Stimulated activated CD4-positive, alpha-beta T cell treated with anti-CD3 and anti-CD28 coated beads, Interleukin-1b, Interleukin-23, amount 100 ng/mL, for 24 hours (primary cell): ENCODE measurements at regions not wholly inside any gene's neighbourhood (a gene's known extent, or its start where the extent isn't known, plus 50 kb on each side); places are given as distances from the start of the nearest gene placed in this dataset.

Experiments used
- DNase-seq, 4 experiments: peaks; one replicate each; pipeline ENCODE4 v3.0.0-alpha.2; 2020; ENCODE audit warnings: low read depth in 4 of 4, low spot score in 1 of 4

GRCh38 chr6:43951756-43952675 lies 175.2 kb downstream of the MRPL14 start:
- DNase-seq = no peak

GRCh38 chr6:43951063-43951755 lies 176.0 kb downstream of the MRPL14 start:
- peak in 1 of 4 experiments; percentile 5 for DNase-seq

DNA sequence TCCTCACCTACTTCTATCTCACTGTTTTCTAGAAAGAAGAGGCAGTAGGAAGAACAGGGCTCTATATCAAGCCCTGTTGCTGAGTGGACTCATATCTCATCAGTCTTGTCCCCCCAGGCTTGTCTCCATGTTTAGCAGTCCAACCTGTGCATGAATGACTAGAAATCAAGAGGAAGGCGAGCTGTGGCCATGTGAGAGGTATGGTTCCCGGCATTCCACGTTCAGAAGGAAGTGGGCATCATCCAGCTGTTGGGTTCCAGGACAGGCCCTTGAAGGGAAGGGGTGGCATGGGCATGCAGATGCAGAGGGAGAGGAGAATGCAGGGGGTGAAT lies 176.6 kb downstream of the MRPL14 start:
- no peak for DNase-seq

DNA sequence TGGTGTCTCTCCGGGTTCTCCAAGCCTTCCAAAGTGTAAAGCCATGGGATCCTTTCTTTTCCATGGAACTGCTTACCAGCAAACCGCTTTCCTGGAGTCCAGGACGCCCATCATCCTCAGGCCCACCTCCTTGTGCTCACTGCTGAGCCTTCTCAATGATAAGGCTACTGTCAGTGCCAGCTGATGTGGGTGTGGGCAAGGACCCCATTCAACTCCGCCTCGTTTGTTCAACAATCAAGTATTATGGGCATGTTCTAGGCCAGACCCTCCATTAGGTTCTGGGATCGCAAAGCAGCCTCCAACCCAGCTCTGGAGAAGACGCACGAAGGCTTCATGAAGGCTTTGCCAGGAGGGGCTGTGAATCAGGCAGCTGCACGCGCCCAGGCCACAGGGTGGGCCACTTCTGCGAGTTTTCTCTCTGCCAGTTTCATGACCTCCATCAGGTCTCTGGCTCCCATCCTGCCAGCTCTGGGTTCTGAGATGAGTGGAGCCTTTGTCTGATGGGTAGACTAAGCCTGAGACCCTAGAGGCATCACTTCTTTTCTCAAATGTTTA lies 177.1 kb downstream of the MRPL14 start:
- DNase-seq = no peak

DNA sequence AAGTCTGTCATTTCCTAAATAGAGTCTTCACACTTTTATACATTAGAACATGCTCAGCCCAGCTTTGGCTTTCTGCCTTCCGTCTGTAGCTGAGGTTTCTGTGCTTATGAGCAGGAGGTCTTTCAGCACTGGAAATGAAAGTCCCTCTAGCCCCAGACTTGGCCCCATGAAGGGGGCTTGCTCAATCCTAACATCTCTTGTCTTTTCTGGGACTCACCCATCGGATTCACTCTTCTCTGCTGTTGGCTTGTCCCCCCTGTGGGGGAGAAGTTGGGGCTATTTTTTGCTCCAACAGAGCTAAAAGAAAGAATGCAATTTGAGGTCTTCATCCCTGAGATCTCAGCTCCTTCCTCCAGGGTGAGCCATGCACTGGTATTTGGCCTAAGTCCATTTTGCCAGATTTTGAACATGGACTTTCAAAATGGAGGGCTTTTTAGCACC lies 177.7 kb downstream of the MRPL14 start:
- DNase-seq = no peak

- no peak for DNase-seq
Observed at GRCh38 chr6:43948527-43949485, 178.4 kb downstream of the MRPL14 start.

DNA sequence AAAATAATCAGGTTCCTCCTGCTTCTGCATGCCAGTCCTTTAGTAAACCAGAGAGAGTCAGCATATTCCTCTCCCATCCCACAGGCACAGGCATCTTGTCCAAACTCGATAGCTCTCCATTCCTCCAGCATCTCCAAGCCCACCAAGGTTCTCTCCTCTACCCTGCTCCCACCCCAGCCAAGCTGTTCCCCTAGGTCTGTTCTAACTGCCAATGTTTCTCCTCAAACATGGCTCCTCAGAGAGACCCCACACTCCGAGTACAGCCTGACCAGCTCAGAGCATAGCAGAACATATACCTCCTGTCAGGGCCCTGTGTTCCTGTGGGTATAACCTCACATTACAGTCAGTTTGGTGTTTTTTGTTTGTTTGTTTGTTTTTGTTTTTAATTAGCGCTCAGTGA lies 177.8 kb downstream of the VEGFA start:
- DNase-seq = no peak

GRCh38 chr6:43946641-43947363 lies 176.8 kb downstream of the VEGFA start:
- DNase-seq = no peak

- DNase-seq = no peak
Observed at GRCh38 chr6:43945768-43946080, 175.7 kb downstream of the VEGFA start.

DNA sequence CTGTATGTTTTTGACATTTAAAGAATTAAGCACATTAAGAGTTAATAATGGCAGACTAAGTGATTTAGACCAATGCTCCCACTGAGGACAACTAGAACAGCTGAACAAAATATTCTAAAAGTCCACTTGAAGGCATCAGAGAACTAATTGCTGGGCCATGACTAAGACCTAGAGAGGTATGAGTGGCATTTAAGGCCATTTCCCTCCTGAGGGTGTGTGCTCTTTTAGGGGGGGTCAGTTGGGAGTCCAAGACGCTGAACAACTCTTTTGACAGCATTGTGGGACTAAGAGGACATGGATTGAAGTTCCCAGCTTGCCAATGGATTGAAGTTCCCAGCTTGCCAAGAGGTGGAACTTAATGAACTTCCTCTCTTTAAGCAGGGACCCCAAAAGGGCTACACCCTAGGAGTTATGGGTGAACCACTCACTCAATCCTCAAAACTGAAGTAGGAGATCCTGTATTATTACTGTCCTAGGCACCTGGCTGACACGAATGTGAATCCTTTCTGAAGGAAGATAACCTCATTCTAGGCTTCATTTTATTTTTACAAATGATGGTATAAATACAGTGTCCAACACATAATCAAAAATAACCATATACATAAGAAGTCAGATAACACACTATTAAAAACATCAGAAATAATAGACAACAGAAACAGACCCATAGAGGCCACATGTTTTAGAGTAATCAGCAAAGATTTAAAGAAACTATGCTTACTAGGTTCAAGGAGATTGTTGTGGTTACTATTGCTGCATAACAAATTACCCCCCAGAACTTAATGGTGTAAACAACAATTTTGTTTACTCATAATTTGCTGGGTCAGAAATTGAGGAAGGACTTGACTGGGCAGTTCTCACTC lies 175.1 kb downstream of the VEGFA start:
- no peak for DNase-seq

DNA sequence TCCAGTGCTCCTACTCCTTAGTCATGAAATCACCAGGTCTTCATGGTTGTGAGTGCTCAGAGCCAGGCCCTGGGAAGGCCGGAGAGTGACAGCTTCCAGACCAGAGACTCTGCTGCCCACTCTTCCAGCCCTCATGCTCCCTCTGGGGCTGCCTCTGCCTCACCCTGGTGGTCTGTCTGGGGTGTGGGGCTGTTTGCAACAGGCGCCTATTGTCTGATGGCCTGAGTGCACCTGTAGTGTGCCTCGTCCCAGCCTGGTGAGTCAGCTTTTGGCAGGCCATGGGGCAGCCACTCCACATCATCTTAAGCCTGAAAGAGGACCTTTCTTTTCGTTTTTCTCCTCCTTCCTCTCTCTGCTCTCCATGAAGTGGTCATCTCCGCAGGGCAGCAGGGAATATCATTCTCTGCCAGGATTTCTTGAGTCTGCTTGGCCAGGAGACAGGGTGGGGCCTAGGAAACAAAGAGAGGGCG lies 173.8 kb downstream of the VEGFA start:
- no peak for DNase-seq

- no peak for DNase-seq
Observed at GRCh38 chr6:43943099-43943766, 173.2 kb downstream of the VEGFA start.

DNA sequence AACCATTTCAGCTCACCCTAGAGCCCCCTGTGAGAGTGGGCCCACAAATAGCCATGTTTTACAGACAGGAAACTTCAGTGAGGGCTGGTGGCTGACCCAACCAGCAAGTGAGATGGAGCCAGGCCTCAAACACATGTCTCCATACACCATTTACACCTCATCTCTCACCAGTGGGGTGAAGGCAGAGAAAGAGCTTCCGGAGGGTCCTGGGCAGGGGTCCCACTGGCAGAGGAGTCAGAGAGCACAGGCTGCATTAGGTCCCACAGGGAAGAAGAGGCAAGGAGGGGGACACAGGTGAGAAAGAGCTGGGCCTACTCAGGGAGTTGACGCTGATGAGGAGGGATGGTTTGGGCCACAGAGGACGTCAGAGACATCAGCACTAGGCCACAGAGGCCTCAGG lies 172.6 kb downstream of the VEGFA start:
- DNase-seq = no peak

DNA sequence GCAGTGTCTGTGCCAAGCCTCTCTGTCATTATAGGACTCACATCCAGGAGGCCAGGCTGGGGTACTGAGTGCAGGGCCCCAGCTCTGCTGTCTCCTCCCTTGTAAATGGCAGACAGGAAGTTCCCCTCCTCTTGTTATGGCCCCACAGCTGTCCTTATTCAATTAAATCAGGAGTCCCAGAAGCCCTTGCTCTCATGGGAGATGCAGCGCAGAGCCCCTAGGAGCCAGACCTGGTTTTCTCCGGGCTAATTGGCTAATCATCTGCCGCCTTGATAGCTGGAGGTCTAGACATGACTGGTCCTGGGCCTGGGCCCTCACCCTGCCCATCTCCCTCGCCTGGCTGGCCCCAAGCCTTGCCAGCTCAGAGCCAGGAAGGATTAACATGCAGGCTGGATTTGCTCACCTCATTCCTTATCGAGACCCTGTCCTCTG lies 172.0 kb downstream of the VEGFA start:
- no peak for DNase-seq

- no peak for DNase-seq
Observed at GRCh38 chr6:43941174-43941573, 171.2 kb downstream of the VEGFA start.

GRCh38 chr6:43940393-43941087 lies 170.5 kb downstream of the VEGFA start:
- DNase-seq = no peak

GRCh38 chr6:43940071-43940392 lies 170.0 kb downstream of the VEGFA start:
- no peak for DNase-seq

DNA sequence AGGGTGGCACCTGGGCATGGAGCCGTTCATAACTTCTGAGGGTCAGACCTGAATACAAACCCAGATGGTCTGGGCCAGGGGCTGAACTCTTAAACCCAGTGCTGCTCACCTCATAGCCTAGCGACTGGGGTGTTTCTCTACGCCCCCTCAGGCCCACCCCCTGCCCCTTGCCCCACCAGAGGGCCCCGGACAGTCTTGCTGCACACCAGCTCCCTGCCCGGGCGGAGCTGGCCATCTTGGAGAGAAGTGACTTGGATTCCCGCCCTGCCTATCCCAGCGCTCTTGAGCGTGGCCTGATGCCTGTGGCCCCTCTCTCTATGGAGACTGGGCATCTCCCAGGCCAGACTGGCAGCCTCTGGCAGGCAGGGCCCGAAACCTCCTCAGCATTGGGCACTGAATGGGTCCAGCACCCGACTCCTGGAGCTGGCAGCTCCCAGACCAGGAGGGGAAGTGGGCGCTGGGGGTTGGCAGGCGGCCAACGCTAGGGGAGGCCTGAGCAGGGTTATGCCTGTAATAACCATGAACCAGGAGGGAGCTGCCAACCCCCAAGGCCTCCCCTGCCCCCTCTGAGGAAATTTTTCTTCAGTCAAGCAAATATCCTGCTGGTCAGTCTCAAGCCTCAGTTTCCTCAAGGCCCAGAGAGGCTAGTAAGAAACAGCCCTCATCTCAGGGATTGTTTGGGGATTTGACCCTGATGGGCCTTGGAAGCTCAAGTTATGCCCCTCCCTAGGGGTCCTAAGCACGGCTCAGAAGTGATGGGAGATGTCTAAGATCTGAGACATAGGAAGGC lies 169.5 kb downstream of the VEGFA start:
- DNase-seq = no peak
